HepG2 (cell line): ENCODE measurements at regions not wholly inside any gene's neighbourhood (a gene's known extent, or its start where the extent isn't known, plus 50 kb on each side); places are given as distances from the start of the nearest gene placed in this dataset.

Source experiments
- HOXA3 ChIP-seq: sonication (generic); formaldehyde crosslinking; IDR thresholded peaks from 2 replicates; pipeline ENCODE4 v1.5.0; 2020; ENCODE audit warnings: missing genetic modification reagents
- NR2C2 ChIP-seq: sonication (generic); formaldehyde crosslinking; IDR thresholded peaks from 2 replicates; pipeline ENCODE4 v1.4.0; 2020; ENCODE audit warnings: missing genetic modification reagents, mild to moderate bottlenecking, moderate library complexity, borderline replicate concordance
- POLR2A ChIP-seq, 2 experiments: IDR thresholded peaks; 2 replicates each; pipeline ENCODE4 v1.6.1; 2011; ENCODE audit warnings: low read depth in 2 of 2, low read length in 2 of 2, mild to moderate bottlenecking in 1 of 2, moderate library complexity in 1 of 2; ENCODE audit not compliant: insufficient read depth in 1 of 2
- SIN3B ChIP-seq: fragments of 150-350 bp; IDR thresholded peaks from 2 replicates; pipeline ENCODE4 v1.6.1; 2014; ENCODE audit warnings: low read length
- ZNF383 ChIP-seq: sonication (generic); formaldehyde crosslinking; IDR thresholded peaks from 2 replicates; pipeline ENCODE4 v1.4.0; 2020; ENCODE audit warnings: missing genetic modification reagents, mild to moderate bottlenecking, borderline replicate concordance
- ZNF660 ChIP-seq: sonication (generic); formaldehyde crosslinking; IDR thresholded peaks from 2 replicates; pipeline ENCODE4 v1.5.1; 2020; ENCODE audit warnings: mild to moderate bottlenecking, low read depth, missing genetic modification reagents, borderline replicate concordance
- ZNF720 ChIP-seq: sonication (generic); formaldehyde crosslinking; IDR thresholded peaks from 2 replicates; pipeline ENCODE4 v1.4.0; 2020; ENCODE audit warnings: missing genetic modification reagents
- ZNF75D ChIP-seq: sonication (generic); formaldehyde crosslinking; IDR thresholded peaks from 2 replicates; pipeline ENCODE4 v1.8.1; 2023; ENCODE audit warnings: missing genetic modification reagents, mild to moderate bottlenecking, borderline replicate concordance
- TF ChIP-seq, protein P1 (sequence below): IDR thresholded peaks from 2 replicates; pipeline ENCODE4 v1.6.1; 2016; ENCODE audit warnings: missing compliant biosample characterization, missing genetic modification reagents, borderline replicate concordance
- TF ChIP-seq, protein P2 (sequence below): sonication (generic); formaldehyde crosslinking; IDR thresholded peaks from 2 replicates; pipeline ENCODE4 v1.5.1; 2020; ENCODE audit warnings: mild to moderate bottlenecking, missing genetic modification reagents, moderate library complexity
- TF ChIP-seq, protein P3 (sequence below): sonication (generic); formaldehyde crosslinking; IDR thresholded peaks from 2 replicates; pipeline ENCODE4 v1.4.0; 2020; ENCODE audit warnings: missing genetic modification reagents
- TF ChIP-seq, protein P4 (sequence below): sonication (generic); formaldehyde crosslinking; IDR thresholded peaks from 2 replicates; pipeline ENCODE4 v1.4.0; 2020; ENCODE audit warnings: missing genetic modification reagents, borderline replicate concordance
- TF ChIP-seq, protein P5 (sequence below): sonication (generic); formaldehyde crosslinking; IDR thresholded peaks from 2 replicates; pipeline ENCODE4 v1.4.0; 2020; ENCODE audit warnings: mild to moderate bottlenecking, missing genetic modification reagents
- TF ChIP-seq, protein P6 (sequence below): sonication (generic); formaldehyde crosslinking; IDR thresholded peaks from 2 replicates; pipeline ENCODE4 v1.4.0; 2020; ENCODE audit warnings: missing genetic modification reagents

DNA sequence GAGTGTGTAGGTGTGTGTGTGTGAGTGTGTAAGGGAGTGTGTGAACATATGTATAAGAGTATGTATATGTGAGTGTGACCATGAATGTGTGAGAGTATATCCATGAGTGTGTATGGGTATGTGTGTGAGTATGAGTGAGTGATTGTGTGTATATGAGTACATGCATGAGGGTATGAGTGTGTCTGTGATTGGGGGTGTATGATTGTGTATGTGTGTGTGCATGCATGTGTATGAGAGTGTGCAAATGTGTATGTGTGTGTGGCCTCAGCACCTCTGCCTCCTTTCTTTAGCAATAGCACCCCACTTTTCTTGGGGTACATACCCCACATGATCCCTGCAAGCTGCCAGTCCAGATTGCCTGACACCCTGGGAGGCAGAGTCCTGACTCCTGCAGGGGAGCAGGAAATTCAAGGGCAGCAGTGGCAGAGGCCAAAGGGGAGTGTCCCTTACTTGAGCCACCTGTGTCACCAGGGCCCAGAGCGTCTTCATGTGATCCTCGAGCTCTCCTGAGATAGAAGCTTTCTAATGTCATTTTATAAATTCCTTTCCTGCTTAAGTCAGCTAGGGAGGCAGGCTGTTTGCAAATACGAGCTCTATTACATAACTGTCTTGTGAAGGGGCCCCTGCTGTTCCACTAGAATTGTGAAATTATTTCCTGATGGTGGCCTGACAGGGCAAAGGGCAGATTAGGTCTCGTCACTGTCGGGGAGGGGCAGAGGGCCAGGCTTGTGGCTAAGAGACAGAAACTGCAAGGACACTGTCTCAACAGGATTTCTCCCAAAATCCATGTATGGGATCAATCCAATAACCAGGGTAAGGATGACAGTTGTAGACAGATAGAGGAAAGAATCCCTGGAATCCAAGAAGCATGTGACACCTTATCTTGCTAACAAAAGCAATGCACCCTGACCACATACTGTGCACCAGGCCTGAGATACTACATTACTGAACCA is 389.1 kb downstream of the GADD45G start (continued):
- TF ChIP-seq, protein P1, sequence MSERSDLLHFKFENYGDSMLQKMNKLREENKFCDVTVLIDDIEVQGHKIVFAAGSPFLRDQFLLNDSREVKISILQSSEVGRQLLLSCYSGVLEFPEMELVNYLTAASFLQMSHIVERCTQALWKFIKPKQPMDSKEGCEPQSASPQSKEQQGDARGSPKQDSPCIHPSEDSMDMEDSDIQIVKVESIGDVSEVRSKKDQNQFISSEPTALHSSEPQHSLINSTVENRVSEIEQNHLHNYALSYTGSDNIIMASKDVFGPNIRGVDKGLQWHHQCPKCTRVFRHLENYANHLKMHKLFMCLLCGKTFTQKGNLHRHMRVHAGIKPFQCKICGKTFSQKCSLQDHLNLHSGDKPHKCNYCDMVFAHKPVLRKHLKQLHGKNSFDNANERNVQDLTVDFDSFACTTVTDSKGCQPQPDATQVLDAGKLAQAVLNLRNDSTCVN (CRISPR knock-in tag): no peak
- TF ChIP-seq, protein P2, sequence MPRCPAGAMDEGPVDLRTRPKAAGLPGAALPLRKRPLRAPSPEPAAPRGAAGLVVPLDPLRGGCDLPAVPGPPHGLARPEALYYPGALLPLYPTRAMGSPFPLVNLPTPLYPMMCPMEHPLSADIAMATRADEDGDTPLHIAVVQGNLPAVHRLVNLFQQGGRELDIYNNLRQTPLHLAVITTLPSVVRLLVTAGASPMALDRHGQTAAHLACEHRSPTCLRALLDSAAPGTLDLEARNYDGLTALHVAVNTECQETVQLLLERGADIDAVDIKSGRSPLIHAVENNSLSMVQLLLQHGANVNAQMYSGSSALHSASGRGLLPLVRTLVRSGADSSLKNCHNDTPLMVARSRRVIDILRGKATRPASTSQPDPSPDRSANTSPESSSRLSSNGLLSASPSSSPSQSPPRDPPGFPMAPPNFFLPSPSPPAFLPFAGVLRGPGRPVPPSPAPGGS (CRISPR knock-in tag): 0 out of 2 replicates have a peak, but pooled peaks have one; percentile 82
- TF ChIP-seq ZNF720 (CRISPR knock-in tag) (no peak), HOXA3 (CRISPR knock-in tag) (peak; percentile 85), ZNF75D (no peak), POLR2A (IDR thresholded peaks at IDR 0.05; ENCODE audit: insufficient read depth in 1 of 2, low read depth in 2 of 2, low read length in 2 of 2) (no peak), SIN3B (no peak), NR2C2 (CRISPR knock-in tag) (peak; percentile 91), ZNF660 (CRISPR knock-in tag) (no peak), ZNF383 (CRISPR knock-in tag) (no peak)
- TF ChIP-seq, protein P3, sequence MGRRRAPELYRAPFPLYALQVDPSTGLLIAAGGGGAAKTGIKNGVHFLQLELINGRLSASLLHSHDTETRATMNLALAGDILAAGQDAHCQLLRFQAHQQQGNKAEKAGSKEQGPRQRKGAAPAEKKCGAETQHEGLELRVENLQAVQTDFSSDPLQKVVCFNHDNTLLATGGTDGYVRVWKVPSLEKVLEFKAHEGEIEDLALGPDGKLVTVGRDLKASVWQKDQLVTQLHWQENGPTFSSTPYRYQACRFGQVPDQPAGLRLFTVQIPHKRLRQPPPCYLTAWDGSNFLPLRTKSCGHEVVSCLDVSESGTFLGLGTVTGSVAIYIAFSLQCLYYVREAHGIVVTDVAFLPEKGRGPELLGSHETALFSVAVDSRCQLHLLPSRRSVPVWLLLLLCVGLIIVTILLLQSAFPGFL: no peak
- TF ChIP-seq, protein P4, sequence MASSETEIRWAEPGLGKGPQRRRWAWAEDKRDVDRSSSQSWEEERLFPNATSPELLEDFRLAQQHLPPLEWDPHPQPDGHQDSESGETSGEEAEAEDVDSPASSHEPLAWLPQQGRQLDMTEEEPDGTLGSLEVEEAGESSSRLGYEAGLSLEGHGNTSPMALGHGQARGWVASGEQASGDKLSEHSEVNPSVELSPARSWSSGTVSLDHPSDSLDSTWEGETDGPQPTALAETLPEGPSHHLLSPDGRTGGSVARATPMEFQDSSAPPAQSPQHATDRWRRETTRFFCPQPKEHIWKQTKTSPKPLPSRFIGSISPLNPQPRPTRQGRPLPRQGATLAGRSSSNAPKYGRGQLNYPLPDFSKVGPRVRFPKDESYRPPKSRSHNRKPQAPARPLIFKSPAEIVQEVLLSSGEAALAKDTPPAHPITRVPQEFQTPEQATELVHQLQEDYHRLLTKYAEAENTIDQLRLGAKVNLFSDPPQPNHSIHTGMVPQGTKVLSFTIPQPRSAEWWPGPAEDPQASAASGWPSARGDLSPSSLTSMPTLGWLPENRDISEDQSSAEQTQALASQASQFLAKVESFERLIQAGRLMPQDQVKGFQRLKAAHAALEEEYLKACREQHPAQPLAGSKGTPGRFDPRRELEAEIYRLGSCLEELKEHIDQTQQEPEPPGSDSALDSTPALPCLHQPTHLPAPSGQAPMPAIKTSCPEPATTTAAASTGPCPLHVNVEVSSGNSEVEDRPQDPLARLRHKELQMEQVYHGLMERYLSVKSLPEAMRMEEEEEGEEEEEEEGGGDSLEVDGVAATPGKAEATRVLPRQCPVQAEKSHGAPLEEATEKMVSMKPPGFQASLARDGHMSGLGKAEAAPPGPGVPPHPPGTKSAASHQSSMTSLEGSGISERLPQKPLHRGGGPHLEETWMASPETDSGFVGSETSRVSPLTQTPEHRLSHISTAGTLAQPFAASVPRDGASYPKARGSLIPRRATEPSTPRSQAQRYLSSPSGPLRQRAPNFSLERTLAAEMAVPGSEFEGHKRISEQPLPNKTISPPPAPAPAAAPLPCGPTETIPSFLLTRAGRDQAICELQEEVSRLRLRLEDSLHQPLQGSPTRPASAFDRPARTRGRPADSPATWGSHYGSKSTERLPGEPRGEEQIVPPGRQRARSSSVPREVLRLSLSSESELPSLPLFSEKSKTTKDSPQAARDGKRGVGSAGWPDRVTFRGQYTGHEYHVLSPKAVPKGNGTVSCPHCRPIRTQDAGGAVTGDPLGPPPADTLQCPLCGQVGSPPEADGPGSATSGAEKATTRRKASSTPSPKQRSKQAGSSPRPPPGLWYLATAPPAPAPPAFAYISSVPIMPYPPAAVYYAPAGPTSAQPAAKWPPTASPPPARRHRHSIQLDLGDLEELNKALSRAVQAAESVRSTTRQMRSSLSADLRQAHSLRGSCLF: no peak
- TF ChIP-seq, protein P5, sequence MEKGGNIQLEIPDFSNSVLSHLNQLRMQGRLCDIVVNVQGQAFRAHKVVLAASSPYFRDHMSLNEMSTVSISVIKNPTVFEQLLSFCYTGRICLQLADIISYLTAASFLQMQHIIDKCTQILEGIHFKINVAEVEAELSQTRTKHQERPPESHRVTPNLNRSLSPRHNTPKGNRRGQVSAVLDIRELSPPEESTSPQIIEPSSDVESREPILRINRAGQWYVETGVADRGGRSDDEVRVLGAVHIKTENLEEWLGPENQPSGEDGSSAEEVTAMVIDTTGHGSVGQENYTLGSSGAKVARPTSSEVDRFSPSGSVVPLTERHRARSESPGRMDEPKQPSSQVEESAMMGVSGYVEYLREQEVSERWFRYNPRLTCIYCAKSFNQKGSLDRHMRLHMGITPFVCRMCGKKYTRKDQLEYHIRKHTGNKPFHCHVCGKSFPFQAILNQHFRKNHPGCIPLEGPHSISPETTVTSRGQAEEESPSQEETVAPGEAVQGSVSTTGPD (CRISPR knock-in tag): no peak
- TF ChIP-seq, protein P6, sequence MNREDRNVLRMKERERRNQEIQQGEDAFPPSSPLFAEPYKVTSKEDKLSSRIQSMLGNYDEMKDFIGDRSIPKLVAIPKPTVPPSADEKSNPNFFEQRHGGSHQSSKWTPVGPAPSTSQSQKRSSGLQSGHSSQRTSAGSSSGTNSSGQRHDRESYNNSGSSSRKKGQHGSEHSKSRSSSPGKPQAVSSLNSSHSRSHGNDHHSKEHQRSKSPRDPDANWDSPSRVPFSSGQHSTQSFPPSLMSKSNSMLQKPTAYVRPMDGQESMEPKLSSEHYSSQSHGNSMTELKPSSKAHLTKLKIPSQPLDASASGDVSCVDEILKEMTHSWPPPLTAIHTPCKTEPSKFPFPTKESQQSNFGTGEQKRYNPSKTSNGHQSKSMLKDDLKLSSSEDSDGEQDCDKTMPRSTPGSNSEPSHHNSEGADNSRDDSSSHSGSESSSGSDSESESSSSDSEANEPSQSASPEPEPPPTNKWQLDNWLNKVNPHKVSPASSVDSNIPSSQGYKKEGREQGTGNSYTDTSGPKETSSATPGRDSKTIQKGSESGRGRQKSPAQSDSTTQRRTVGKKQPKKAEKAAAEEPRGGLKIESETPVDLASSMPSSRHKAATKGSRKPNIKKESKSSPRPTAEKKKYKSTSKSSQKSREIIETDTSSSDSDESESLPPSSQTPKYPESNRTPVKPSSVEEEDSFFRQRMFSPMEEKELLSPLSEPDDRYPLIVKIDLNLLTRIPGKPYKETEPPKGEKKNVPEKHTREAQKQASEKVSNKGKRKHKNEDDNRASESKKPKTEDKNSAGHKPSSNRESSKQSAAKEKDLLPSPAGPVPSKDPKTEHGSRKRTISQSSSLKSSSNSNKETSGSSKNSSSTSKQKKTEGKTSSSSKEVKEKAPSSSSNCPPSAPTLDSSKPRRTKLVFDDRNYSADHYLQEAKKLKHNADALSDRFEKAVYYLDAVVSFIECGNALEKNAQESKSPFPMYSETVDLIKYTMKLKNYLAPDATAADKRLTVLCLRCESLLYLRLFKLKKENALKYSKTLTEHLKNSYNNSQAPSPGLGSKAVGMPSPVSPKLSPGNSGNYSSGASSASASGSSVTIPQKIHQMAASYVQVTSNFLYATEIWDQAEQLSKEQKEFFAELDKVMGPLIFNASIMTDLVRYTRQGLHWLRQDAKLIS (CRISPR knock-in tag): no peak
